HUES48 (cell line): ENCODE measurements at regions not wholly inside any gene's neighbourhood (a gene's known extent, or its start where the extent isn't known, plus 50 kb on each side); places are given as distances from the start of the nearest gene placed in this dataset.

Experiments
- H3K27ac ChIP-seq: one replicate; pipeline ENCODE4 v1.7.0; 2013; ENCODE audit warnings: low read depth, low read length, inconsistent platforms
- H3K27me3 ChIP-seq: 2 replicates; pipeline ENCODE4 v1.6.1; 2013; ENCODE audit warnings: mild to moderate bottlenecking, low read length; ENCODE audit not compliant: control insufficient read depth, insufficient read depth
- H3K36me3 ChIP-seq: 2 replicates; pipeline ENCODE4 v1.6.1; 2013; ENCODE audit warnings: low read length; ENCODE audit not compliant: control insufficient read depth, insufficient read depth
- H3K4me1 ChIP-seq: 2 replicates; pipeline ENCODE4 v1.6.1; 2013; ENCODE audit warnings: mild to moderate bottlenecking, low read length; ENCODE audit not compliant: control insufficient read depth, insufficient read depth
- H3K4me3 ChIP-seq: 2 replicates; pipeline ENCODE4 v1.5.1; 2013; ENCODE audit warnings: mild to moderate bottlenecking, low read depth, low read length
- H3K9ac ChIP-seq: 2 replicates; pipeline ENCODE4 v1.6.1; 2013; ENCODE audit warnings: mild to moderate bottlenecking, low read depth, low read length, moderate library complexity
- H3K9me3 ChIP-seq: 2 replicates; pipeline ENCODE4 v1.6.1; 2013; ENCODE audit warnings: low read length; ENCODE audit not compliant: control insufficient read depth, insufficient read depth

DNA sequence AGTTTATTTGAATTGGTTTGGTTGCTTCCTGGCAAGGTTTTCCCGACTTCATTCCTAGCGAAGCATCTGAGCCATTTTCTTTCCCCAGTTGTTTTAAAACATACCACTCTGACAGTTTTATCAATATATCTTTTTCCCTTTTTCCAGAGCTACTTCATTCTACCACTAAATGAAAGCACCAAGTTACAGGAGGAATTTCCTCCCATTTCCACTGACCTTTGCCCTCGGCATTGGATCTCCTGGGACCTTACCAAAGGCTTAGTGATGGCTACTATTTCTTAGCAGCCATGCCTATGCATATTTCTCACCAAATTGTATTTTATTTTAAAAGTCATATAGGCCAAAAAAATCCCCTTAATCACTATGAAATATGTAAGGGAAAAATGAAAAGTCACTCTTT lies 150.5 kb downstream of the ZNF330 start:
- Histone ChIP-seq H3K27ac (no peak overlapping the region), H3K4me3 (no peak overlapping the region), H3K4me1 (no peaks in the 10 kb centered on the region), H3K27me3 (no peaks in the 10 kb centered on the region), H3K9me3 (peaks cover 12% of the 10 kb centered on the region), H3K36me3 (no peaks in the 10 kb centered on the region), H3K9ac (no peak overlapping the region)

DNA sequence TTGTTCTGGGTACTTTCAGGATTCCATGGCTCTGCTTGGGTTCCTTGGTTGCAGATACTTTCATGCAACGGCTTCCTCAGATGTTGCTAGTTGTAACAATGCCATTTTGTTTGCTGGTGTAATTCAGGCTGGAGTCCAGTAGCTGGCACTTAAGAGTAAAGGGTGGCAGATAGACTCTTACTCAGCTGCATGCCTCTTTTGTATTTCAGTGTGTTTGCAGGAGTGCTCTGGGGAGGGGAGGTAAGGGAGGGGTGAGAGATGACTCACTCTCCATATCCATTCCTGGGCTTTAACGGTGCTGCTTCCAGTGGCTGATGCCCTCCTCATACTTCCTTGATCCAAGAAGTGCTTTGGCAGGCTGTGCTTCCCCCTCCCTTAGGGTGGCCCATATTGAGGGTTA lies 155.2 kb downstream of the ZNF330 start:
- 0 out of 2 replicates have a peak, but pooled peaks cover 4% of the 10 kb centered on the region for H3K9me3 ChIP-seq
- H3K4me3 ChIP-seq = no peak overlapping the region
- no peaks in the 10 kb centered on the region for H3K36me3 ChIP-seq
- no peaks in the 10 kb centered on the region for H3K4me1 ChIP-seq
- no peak overlapping the region for H3K9ac ChIP-seq
- H3K27me3 ChIP-seq = no peaks in the 10 kb centered on the region
- no peak overlapping the region for H3K27ac ChIP-seq

- H3K27ac ChIP-seq = no peak overlapping the region
- H3K9ac ChIP-seq = no peak overlapping the region
- H3K9me3 ChIP-seq = 0 out of 2 replicates have a peak, but pooled peaks cover 4% of the 10 kb centered on the region
- no peaks in the 10 kb centered on the region for H3K27me3 ChIP-seq
- H3K36me3 ChIP-seq = no peaks in the 10 kb centered on the region
- H3K4me1 ChIP-seq = no peaks in the 10 kb centered on the region
- no peak overlapping the region for H3K4me3 ChIP-seq
Measured at GRCh38 chr4:141376769-141377168, 156.1 kb downstream of the ZNF330 start.

- Histone ChIP-seq H3K9me3 (no peaks in the 10 kb centered on the region), H3K9ac (no peak overlapping the region), H3K27me3 (no peaks in the 10 kb centered on the region), H3K36me3 (no peaks in the 10 kb centered on the region), H3K4me3 (no peak overlapping the region), H3K4me1 (no peaks in the 10 kb centered on the region), H3K27ac (no peak overlapping the region)
Measured at GRCh38 chr4:141387299-141387698, 166.6 kb downstream of the ZNF330 start.

DNA sequence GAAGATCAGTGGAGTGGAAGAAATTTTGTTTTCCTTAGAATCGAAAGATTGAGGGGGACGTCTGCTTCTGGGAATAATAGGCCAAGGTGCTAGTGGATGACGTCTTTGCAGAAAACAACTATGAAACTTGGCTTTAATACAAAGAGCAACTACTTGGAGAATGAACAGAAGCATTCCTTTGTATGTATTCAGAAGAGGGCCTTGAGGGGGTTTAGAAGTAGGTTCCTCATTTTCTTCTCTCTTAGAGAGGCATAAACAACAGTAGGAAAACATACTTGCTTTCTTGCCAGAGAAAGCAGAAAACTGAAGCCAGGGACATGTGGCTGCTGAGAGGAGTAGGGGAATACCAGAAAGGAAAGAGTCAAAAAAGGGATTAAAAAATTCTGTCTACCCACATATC lies 167.8 kb downstream of the ZNF330 start:
- H3K36me3 ChIP-seq = no peaks in the 10 kb centered on the region
- no peak overlapping the region for H3K27ac ChIP-seq
- no peaks in the 10 kb centered on the region for H3K4me1 ChIP-seq
- H3K4me3 ChIP-seq = no peak overlapping the region
- no peaks in the 10 kb centered on the region for H3K27me3 ChIP-seq
- H3K9ac ChIP-seq = no peak overlapping the region
- no peaks in the 10 kb centered on the region for H3K9me3 ChIP-seq

DNA sequence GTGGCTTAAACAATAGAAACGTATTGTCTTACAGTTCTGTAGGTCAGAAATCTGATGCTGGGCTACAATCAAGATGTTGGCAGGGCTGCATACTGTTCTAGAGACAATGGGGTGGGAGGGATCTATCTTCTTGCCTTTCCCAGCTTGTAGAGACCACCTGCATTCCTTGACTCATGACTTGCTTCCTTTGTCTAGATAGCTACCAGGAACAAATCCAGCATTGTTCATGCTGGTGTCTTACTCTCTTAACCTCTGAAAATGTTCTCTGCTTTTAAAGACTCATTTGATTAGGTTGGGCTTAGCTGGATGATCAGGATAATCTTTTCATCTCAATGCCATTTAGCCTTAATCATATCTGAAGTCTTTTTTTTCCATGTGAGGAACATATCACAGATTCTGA lies 169.0 kb downstream of the ZNF330 start:
- H3K4me1 ChIP-seq = no peaks in the 10 kb centered on the region
- H3K4me3 ChIP-seq = no peak overlapping the region
- no peak overlapping the region for H3K9ac ChIP-seq
- no peaks in the 10 kb centered on the region for H3K9me3 ChIP-seq
- H3K27ac ChIP-seq = no peak overlapping the region
- H3K36me3 ChIP-seq = no peaks in the 10 kb centered on the region
- no peaks in the 10 kb centered on the region for H3K27me3 ChIP-seq

GRCh38 chr4:141390571-141390970 lies 169.9 kb downstream of the ZNF330 start:
- H3K27ac ChIP-seq = no peak overlapping the region

GRCh38 chr4:141391293-141391692 lies 170.6 kb downstream of the ZNF330 start:
- Histone ChIP-seq H3K27ac (no peak overlapping the region), H3K36me3 (no peaks in the 10 kb centered on the region), H3K9ac (no peak overlapping the region)

More at GRCh38 chr4:141390571-141390970, 169.9 kb downstream of the ZNF330 start:
- Histone ChIP-seq H3K36me3 (no peaks in the 10 kb centered on the region), H3K27me3 (no peaks in the 10 kb centered on the region), H3K4me3 (no peak overlapping the region), H3K9me3 (no peaks in the 10 kb centered on the region), H3K4me1 (no peaks in the 10 kb centered on the region), H3K9ac (no peak overlapping the region)

DNA sequence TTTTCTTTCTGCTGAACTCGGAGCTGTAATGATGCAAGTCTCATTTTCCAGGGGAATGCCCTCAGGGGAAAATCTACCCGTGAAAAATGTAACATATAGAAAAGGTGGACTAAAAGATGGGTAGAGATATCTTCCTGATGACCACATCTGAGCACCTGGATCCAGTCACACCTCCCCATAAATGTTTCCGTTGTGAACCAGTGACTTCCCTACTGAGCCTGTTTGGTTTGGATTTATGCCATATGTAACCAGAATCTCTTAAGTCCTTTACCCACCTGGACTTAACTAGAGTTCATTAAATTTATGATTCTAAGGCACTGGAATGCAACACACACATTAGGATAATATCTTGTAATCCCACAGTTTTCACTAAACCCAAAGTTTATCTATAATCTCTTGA lies 171.1 kb downstream of the ZNF330 start:
- 0 out of 2 replicates have a peak, but pooled peaks cover 3% of the 10 kb centered on the region for H3K4me1 ChIP-seq
- no peak overlapping the region for H3K27ac ChIP-seq
- H3K9ac ChIP-seq = no peak overlapping the region
- no peak overlapping the region for H3K4me3 ChIP-seq
- H3K27me3 ChIP-seq = no peaks in the 10 kb centered on the region
- H3K9me3 ChIP-seq = no peaks in the 10 kb centered on the region
- no peaks in the 10 kb centered on the region for H3K36me3 ChIP-seq

More at GRCh38 chr4:141391293-141391692, 170.6 kb downstream of the ZNF330 start:
- no peaks in the 10 kb centered on the region for H3K9me3 ChIP-seq
- H3K4me3 ChIP-seq = no peak overlapping the region
- H3K27me3 ChIP-seq = no peaks in the 10 kb centered on the region
- 0 out of 2 replicates have a peak, but pooled peaks cover 3% of the 10 kb centered on the region for H3K4me1 ChIP-seq

DNA sequence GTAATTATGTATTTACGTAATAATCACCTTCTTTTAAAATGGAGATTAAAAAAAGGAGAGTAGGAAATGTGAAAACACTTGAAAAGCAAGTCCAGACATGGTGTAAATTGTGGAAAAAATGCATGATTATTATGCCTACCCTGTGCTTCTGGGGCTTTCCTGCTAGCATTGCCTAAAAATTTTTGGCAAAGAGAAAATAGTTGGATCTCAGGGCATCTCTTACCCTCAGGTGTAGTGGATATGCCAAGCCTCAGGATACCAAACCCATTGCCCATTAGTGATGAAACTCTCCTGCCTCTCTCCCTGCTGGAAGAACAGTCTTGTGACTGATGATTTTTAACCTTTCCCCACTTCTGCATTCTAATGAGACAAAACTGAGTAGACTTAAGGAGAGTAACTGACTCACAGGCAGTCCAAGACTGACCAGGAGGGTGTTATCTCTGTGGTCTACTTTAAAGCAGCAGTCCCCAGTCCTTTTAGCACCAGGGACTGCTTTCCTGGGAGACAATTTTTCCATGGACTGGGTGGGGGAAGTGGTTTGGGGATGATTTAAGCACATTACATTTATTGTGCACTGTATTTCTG lies 174.6 kb downstream of the ZNF330 start:
- Histone ChIP-seq H3K27me3 (no peaks in the 10 kb centered on the region), H3K27ac (no peak overlapping the region), H3K36me3 (no peaks in the 10 kb centered on the region), H3K4me1 (0 out of 2 replicates have a peak, but pooled peaks cover 3% of the 10 kb centered on the region), H3K4me3 (no peak overlapping the region), H3K9ac (no peak overlapping the region), H3K9me3 (no peaks in the 10 kb centered on the region)

DNA sequence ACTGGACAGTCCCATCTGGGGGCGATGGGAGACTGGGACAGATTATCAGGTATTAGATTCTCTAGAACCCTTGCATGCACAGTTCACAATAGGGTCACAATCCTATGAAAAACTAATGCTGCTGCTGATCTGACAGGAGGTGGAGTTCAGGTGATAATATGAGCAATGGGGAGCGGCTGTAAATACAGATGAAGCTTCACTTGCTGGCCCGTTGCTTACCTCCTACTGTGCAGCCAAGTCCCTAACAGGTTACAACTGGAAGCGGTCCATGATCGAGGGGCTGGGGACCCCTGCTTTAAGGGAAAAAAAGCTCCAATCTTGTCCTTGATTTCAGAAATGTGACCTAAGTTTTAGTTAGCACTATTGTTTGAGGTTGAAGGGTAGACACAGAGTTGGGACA lies 175.2 kb downstream of the ZNF330 start:
- Histone ChIP-seq H3K4me3 (no peak overlapping the region), H3K27ac (no peak overlapping the region)

More for the DNA sequence above, 175.2 kb downstream of the ZNF330 start:
- H3K9ac ChIP-seq = no peak overlapping the region
- no peaks in the 10 kb centered on the region for H3K27me3 ChIP-seq
- 0 out of 2 replicates have a peak, but pooled peaks cover 3% of the 10 kb centered on the region for H3K4me1 ChIP-seq
- no peaks in the 10 kb centered on the region for H3K36me3 ChIP-seq
- H3K9me3 ChIP-seq = no peaks in the 10 kb centered on the region
